IPS-NIHi11 (cell line): ENCODE measurements at regions not wholly inside any gene's neighbourhood (a gene's known extent, or its start where the extent isn't known, plus 50 kb on each side); places are given as distances from the start of the nearest gene placed in this dataset.
"Not testable (repeated sequence)": the region's sequence is repeated elsewhere in the genome, so short reads cannot be mapped to it uniquely, and the experiment has no call there.

ENCODE experiments used
- DNase-seq: peaks from one replicate; pipeline ENCODE4 v3.0.0; 2012; ENCODE audit warnings: mixed read lengths, low spot score

DNA sequence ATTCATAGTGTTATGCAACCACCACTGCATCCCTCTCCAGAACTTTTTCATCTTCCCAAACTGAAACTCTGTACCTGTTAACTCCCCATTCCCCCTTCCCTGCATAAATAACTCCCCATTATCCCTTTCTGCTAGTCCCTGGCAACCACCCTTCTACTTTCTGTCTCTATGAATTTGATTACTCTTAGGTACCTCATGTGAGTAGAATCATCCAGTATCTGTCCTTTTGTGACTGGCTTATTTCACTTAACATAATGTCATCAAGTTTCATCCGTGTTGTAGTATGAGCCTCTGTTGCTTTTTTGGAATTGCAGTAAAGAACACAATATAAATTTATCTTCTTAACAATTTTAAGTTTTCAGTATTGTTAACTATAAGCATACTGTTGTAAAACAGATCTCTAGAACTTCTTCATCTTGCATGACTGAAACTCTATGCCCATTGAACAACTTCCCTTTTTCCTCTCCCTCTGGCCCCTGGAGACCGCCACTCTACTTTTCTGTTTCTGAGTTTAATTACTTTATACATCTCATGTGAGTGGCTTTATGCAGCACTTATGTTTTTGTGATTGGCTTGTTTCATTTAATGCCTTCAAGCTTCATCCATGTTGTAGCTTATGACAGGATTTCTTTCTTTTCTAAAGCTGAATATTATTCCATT lies 87.3 kb upstream of the ABCC4 start:
- no peak for DNase-seq

DNA sequence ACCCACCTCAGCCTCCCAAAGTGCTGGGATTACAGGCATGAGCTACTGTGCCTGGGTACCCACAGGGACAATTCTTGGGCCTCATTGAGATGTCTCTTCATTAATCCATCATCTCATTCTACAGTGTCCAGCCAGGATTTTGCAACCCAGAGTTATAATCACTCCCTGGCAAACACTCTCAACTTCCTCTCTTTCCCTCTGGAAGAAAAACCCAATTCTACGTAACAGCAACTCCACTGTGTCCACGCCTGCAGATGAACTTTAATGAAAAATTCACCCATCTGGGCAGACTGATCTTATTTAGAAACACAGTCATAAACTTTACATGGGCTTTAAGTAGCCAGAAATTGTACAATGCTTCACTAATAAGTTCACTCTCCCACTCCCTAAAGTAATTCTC lies 90.1 kb upstream of the ABCC4 start:
- no peak for DNase-seq

DNA sequence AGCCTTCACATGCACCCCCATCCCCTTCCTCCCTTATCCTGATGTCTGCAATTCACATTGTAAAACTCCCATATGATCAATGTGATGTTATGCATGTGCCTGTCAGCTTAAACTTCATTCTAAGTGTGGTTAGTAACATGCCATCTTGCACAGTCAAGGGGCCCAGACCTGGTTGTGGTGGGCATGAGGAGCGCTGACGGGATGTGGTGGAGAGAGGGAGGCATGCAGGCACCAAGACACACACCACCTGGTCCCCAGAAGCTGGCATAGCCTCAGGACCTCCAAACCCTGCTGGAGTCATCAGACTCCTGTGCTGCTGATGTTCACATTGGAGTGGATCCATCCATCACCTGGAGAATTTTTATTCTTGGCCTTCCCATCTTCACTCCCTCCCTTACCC lies 90.5 kb upstream of the ABCC4 start:
- DNase-seq, result no peak

DNA sequence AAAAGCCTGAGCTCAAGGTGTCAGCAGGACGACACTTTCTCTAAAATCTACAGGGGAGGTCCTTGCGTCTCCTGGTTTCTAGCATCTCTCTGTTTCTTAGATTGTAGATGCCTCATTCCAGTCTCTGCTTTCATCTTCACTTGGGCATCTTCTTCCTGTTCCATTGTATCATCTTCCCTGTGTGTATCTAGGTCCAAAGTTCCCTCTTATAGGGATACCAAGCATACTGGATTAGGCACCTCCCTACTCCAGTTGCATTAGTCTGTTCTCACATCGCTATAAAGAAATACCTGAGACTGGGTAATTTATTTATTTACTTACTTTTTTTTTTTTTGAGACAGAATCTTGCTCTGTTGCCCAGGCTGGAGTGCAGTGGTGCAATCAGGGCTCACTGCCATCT lies 91.3 kb upstream of the ABCC4 start:
- DNase-seq, result no peak

DNA sequence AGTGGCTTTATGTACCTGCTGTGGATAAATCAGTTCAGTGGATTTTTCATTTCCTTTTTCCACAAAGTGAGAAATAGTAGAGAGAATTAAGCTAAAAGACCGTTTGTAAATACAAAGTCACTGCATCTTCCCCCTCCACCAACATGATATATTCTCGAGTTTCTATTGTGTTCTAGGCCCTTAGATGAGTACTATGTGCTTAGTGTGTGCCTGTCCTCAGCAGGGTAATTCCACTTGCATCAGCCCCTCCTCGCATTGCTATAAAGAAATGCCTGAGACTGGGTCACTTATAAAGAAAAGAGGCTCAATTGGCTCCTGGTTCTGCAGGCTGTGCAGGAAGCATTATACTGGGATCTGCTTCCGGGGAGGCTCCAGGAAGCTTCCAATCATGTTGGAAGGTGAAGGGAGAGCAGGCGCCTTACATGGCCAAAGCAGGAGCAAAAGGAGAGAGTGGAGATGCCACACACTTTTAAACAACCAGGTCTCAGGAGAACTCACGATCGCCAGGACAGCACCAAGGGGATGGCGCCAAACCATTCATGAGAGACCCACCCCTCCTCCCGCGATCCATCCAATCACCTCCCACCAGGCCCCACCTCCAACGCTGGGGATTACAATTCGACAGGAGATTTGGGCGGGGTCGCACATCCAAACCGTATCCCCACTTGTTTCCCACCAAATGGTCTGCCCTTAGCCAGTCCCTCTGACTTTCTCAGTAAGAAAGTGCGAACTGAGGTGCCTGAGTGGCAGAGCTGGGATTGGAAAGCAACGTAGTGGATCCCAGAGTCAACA lies 102.3 kb upstream of the ABCC4 start:
- peak; percentile 66 for DNase-seq

DNA sequence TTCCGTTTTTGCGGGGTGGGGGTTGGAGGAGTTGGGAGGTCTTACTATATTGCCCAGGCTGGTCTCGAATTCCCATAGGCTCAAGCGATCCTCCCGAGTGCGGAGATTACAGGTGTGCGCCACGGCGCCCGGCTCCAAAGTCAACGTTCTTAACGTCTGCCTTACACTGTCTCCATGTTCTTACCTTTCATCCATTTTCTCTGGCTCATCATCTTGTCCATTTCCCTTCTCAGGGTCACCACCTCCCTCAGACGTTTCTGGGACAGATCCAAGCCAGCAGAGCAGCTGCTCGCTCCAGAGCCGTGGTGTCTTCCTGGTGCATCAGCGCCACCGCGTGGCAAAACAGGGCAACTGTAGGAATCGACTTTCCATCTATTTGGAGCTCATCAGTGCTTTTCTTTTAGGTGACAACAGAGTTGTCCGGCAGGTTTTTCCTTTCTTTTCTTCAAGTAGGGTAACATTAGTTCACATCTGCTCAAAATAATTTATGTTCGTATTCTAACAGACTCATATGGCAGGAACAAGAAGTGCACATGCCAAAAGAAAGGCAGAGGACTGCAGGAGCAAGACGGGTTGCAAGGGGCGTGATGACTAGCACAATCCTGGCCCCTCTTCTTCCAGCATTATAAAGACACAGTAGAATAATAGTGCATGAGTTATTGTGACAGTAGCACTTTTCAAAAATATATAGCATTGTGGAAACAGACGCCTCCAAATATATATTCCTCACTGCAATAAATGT lies 103.1 kb upstream of the ABCC4 start:
- DNase-seq, result peak; percentile 90

DNA sequence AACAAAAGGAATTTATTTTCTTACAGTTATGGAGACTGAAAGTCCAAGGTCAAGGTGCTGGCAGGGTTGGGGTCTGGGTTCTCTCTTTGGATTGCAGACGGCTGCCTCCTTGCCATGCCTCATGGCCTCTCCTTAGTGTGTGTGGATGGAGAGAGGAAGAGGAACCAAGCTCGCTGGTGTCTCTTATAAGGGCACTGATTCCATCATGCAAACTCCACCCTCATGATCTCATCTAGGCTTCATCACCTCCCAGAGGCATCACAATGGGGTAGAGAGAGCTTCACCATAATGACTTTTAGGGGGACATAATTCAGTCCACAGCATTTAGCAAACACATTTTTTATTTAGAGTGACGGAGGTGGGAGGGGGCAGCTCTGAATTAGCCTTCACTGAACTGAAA lies 104.9 kb upstream of the ABCC4 start:
- DNase-seq, result no peak

DNA sequence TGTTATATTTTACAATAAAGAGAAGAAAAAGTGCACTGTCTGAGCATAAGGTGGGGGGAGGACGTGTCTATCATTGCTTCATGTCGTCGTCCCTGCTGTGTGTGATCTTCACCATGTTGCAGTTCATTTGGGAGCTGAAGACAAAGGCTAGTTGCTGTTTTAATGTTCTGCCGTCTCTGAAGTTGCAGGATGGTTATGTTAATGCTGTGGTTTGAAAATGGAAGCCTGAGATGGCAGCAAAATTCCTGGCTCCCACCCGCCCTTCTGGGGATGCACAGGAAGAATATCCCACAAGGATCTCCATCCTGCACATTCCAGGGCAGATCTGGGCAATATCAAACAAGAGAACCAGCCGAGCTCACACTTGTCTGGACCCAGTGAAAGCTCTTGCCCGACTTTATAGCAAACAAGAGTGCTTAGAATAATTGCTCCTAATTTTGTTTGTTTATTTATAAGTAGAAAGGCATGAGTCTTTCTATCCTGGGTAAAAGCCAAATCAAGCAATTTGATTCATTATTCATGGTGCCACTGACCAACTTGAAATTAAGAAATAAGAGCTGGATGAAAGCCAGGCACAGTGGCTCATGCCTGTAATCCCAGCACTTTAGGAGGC lies 110.3 kb upstream of the ABCC4 start:
- no peak for DNase-seq

DNA sequence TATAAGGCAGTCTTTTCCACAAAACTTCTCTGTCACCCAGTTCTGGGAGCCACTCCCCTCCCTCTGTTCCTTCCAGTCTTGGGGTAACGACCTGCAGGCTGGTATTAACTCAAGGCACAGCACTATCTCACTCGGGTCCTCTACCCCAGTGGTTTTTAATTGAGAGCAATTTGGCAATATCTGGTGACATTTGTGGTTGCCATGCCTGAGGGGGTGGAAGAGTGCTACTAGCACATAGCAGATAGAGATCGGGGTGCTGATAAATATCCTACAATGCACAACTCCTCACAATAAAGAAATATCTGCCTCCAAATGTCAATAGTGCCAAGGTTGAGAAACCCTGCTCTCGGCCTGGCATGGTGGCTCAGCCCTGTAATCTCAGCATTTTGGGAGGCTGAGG lies 117.7 kb upstream of the ABCC4 start:
- no peak for DNase-seq

DNA sequence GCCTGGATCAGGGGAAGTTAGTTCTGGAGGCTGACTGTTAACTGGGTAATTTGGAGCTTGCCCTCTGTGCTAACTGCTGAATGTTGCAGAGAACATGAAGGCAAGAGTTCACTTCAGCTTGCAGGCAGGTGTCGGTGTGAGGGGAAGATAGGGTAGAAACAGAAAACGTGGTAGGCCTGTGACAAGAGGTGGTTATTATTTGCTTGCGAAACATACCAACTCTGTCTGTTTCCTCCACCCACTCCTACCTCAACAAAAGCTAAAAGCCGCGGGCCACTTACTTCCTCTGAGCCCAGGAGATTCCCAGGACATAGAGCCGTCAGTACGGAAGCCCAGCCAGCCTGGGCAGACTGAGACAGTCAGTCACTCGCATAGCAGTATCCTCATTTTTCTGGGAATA lies 119.2 kb upstream of the ABCC4 start:
- DNase-seq, result no peak

DNA sequence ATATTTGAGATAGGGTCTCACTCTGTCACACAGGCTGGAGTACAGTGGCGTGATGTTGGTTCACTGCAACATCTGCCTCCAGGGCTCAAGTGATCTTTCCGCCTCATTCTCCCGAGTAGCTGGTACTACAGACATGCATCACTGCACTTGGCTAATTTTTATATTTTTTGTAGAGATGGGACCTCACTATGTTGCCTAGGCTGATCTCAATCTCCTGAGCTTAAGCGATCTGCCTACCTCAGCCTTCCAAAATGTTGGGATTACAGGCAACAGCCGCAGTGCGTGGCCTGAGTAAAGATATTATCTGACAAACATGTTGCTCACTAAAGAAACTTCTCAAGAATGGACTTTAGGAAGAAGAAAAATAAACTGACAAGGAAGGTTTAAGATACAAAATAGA lies 125.4 kb upstream of the ABCC4 start:
- DNase-seq, result no peak

DNA sequence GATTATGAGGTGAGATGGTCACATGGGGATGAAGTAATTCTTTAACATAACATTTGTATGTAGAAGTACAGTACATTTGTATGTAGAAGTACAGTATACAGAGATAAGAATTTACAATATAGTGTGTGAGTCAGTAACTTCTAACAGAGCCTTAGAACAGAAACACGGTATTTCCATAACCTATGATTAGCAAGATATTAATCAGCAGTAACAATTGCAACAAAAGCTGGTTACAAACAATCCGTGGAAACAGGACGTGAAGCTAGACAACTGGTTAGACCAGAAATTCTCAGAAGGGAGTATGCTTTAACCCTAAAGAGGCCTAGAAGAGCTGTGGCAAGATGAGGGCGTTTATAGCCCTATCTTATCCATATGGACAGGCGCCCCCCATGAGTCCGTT lies 122.0 kb upstream of the CLDN10 start:
- not testable (repeated sequence) for DNase-seq

DNA sequence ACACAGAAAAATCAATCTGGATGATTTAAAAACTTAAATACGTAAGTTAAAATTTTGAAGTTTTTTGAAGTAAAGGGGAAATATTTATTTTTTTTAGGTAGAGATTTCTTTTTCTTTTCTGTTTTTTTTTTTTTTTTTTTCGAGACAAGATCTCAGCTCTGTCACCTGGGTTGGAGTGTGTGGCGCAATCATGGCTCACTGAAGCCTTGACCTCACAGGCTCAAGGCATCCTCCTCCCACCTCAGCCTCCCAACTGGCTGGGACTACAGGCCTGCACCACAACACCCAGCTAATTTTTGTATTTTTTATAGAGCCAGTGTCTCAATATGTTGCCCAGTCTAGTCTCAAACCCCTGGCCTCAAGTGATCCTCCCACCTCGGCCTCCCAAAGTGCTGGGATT lies 120.4 kb upstream of the CLDN10 start:
- no peak for DNase-seq

DNA sequence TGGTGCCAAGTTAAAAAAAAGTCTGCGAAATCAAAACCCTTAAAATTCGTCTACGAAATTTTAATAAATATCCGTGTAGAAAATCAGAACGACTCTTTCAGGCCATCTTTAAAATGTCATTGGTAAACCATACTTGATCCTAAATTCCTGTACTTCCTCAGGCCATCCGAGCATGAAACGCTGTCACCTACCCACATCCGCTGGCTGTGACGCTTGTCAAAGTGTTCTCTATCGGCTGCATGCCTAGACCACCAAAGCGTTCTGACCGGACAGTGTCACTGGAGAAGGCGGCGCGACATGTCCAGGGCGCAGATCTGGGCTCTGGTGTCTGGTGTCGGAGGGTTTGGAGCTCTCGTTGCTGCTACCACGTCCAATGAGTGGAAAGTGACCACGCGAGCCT lies 119.0 kb upstream of the CLDN10 start:
- DNase-seq, result no peak

DNA sequence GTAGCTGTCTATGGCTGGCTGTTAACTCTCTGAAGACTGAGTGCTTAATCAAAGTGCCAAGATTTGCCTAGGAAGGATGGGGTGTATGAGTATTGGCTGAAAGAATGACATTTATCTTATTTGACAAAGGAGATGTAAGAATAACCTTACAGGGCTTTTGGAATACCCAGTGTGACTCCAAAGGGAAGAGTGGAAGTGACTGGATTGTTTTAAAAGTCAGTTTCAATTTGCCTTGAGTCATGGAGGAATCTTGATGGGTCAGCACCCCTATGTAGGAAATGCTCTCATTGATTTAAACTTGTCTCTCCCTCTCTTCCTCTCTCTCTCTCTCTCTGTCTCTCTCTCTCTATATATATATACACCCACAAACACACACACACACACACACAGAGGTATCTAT lies 118.4 kb upstream of the CLDN10 start:
- no peak for DNase-seq

DNA sequence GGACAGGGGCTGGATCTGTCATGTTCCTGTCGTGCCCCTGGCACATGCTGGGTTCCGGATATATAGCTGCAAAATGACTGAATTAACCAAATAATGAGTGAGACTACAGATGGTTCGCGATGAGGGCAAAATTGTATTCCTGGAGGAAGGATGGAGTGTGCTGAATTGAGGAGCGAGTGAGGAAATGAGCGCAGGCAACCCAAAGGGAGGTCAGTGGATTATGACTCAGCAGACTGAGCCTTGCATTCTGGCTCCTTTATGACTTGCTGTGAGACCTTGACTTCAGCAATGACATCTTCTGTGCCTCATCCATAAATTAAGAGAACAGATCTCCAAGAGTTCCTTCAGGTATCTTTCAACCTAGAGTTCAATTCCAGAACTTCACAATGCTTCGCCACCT lies 115.0 kb upstream of the CLDN10 start:
- no peak for DNase-seq

DNA sequence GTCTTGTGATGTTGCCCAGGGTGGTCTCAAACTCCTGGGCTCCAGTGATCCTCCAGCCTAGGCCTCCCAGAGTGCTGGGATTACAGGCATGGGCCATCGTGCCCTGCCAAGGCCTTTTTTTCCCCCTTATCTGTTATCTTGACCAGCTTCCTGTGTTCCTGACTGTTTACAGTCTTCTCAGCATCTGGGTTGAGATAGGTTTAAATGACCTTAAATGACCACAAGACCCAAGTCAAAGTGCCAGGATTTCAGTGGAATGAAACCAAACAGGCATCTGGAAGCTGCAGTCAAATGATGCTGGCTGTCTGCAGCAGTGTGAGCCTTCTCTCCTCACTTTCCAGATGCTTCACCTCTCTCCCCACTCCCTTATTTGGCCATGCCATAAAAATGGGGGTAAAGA lies 114.2 kb upstream of the CLDN10 start:
- no peak for DNase-seq

DNA sequence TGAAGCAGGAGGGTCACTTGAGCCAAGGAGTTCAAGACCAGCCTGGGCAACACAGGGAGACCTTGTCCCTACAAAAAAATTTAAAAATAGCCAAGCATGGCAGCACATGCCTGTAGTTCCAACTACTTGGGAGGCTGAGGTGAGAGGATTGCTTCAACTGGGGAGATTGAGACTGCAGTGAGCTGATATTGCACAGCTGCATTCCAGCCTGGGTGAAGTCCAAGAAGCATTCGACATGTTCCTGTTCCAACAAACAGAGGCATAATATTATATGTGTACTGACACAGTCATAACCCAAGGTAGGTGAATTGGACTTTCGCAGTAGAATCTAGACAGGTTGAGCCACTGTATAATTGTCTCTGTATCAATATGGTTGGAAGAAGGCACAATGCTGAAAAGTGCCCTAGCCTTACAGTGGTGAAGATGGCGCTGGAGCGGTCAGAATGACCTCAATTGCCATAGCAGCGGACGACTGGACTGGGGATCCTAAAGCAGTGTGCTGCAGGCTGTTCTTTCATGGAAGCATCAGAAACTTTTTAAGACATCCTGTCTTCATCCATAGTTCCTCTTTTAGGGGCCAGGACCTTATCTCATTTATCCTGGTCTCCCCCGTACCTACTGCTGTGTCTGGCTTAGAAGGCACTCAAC lies 112.0 kb upstream of the CLDN10 start:
- DNase-seq, result no peak

DNA sequence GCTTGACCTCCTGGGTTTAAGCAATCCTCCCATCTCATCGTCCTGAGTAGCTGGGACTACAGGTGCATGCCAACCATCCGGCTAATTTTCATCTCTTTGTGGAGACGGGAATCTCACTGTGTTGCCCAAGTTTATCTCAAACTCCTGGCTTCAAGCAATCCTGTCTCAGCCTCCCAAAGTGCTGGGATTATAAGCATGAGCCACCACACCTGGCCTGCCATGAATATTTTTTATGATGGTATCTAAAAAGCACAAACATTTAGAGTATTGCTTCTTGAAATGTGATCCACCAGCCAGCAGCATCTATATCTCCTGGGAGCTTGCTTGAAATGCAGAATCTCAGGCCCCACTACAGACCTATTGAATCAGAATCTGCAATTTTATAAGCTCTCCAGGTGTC lies 111.2 kb upstream of the CLDN10 start:
- DNase-seq, result no peak

DNA sequence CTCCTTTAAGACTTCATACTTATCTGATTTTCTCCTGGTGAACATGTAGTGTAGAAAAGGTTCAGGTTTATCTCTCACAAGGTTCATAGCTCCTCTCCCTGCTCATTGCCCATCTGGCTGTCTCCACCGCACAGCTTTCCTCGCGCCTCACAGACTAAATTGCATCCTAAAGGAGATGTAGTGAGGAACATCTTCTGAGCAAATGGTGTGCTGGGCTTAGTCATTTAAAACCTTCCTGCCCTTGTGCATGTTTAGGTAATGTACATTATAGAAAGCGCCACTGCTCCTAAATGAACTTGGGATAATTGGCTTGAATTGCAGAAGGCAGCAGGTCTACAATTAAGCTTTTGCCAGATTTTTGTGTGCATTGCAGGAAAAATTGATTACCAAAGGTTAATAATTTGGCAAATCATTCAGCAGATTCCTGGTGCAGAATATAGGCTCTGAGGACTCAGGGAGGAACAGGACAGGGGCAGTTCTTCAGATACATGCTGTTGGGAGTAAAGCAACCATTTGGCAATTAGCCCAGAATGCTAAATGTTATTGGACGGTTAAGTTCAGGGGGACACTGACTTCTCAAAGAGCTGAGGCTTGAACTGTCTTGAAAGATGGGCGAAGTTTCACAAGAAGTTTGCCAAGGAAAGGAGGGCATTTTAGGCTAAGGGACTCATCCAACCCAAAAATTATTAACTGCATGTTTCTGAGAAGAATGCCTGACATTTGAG lies 108.4 kb upstream of the CLDN10 start:
- no peak for DNase-seq

DNA sequence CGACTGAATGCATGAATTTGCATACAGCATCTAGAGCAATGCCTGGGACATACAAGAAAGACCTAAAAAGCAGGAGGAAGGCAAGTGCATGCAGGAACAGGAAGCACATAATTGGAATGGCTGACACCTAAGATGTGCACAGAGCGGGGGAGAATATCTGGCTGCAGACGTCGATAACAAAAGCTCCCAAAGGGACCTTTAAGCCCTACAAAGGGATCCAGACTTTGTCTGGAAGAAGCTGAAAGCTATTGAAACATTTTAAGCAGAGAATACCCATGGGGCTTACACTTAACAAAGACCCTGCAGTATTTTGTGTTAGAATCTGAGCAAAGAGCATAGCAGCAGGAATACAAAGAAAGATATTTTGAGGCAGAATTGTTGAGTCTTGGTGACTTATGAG lies 107.4 kb upstream of the CLDN10 start:
- DNase-seq, result no peak

DNA sequence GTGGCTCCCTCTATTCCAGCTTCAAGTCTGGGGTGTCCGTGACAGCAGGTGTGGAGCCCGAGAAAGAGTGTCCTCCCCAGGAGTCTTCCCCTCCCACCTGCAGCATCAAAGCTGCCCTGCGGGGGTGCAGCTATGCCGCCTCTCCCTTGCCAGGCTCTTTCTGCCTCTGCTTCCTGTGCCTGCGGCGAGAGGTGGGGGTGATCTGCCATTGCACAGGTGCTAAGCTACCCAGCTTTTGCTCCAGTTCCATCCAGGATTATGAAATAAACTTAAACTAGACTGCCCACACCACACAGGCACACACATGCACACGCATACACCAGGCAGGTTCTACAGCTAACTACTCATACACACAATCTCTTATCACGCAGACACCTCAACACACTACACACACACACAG lies 104.7 kb upstream of the CLDN10 start:
- DNase-seq, result no peak
